Left cardiac atrium (tissue), 4 donors: ENCODE measurements at regions not wholly inside any gene's neighbourhood (a gene's known extent, or its start where the extent isn't known, plus 50 kb on each side); places are given as distances from the start of the nearest gene placed in this dataset.
"Not testable (repeated sequence)": the region's sequence is repeated elsewhere in the genome, so short reads cannot be mapped to it uniquely, and the experiment has no call there.

ENCODE experiments used
- ATAC-seq, 2 donors: fragments of 200-7000 bp; cut with Tn5 transposase; one replicate each; pipeline ENCODE4 v1.9.1; 2020; ENCODE audit warnings: mild to moderate bottlenecking in 2 of 2, moderate library complexity in 2 of 2
- DNase-seq: peaks from one replicate; pipeline ENCODE4 v3.0.0-alpha.2; 2020
- intact Hi-C, 2 donors: fragments of 100-400 bp; cut with DNase I; formaldehyde crosslinking; loops; one replicate each; pipeline versions ENCODE4 v1.14.1 to v1.15.1; 2022 to 2023
- donor health status: DM: no; HTN: yes; CAD: no.
- donor health status: DM: no; HTN: yes; CAD: no; lungs with severe emphysema.
- donor health status: DM: yes; HTN: yes; CAD: no.
- donor health status: Dilated cardiomyopathy.

- intact Hi-C loops = no loop called here
- DNase-seq (no peak), ATAC-seq (no peak)
Observed at GRCh38 chr12:28059220-28059619, 86.7 kb upstream of the PTHLH start.

- DNase-seq (no peak), ATAC-seq (no peak)
- intact Hi-C loops = no loop called here
Observed at GRCh38 chr12:28059668-28060067, 87.1 kb upstream of the PTHLH start.

- ATAC-seq = no peak
- intact Hi-C loops = no loop called here
- DNase-seq = no peak
Observed at GRCh38 chr12:28060871-28061270, 88.3 kb upstream of the PTHLH start.

- ATAC-seq (no peak), DNase-seq (no peak)
- intact Hi-C loops = no loop called here
Observed at GRCh38 chr12:28063355-28063880, 90.9 kb upstream of the PTHLH start.

GRCh38 chr12:28065374-28065773, 92.8 kb upstream of the PTHLH start:
- intact Hi-C loops = no loop called here
- ATAC-seq = no peak
- DNase-seq = no peak

GRCh38 chr12:28065889-28066630, 93.5 kb upstream of the PTHLH start:
- DNase-seq = no peak
- intact Hi-C loops = no loop called here
- ATAC-seq = no peak

GRCh38 chr12:28066879-28067278, 94.3 kb upstream of the PTHLH start:
- ATAC-seq = no peak
- intact Hi-C loops = no loop called here
- DNase-seq = no peak

- intact Hi-C loops = no loop called here
- no peak for DNase-seq
- ATAC-seq = no peak
Observed at GRCh38 chr12:28068467-28068866, 95.9 kb upstream of the PTHLH start.

GRCh38 chr12:28079539-28079938, 107.0 kb upstream of the PTHLH start:
- no peak for ATAC-seq
- intact Hi-C loops = no loop called here
- no peak for DNase-seq

GRCh38 chr12:28082096-28082495, 108.2 kb upstream of the CCDC91 start:
- ATAC-seq = no peak
- DNase-seq = no peak
- intact Hi-C loops = no loop called here

- DNase-seq (no peak), ATAC-seq (no peak)
- intact Hi-C loops = no loop called here
Observed at GRCh38 chr12:28083840-28084678, 106.2 kb upstream of the CCDC91 start.

GRCh38 chr12:28086521-28087155, 103.6 kb upstream of the CCDC91 start:
- intact Hi-C loops = no loop called here

GRCh38 chr12:28088566-28089272, 101.5 kb upstream of the CCDC91 start:
- intact Hi-C loops = no loop called here
- DNase-seq (no peak), ATAC-seq (no peak)

More at GRCh38 chr12:28086521-28087155, 103.6 kb upstream of the CCDC91 start:
- no peak for ATAC-seq
- no peak for DNase-seq

- intact Hi-C loops = no loop called here
- no peak for DNase-seq
- ATAC-seq = peak in 1 of 2 donors; percentile 32
Observed at GRCh38 chr12:28089338-28089737, 100.9 kb upstream of the CCDC91 start.

GRCh38 chr12:28090835-28091234, 99.4 kb upstream of the CCDC91 start:
- intact Hi-C loops = no loop called here
- DNase-seq (no peak), ATAC-seq (no peak)

GRCh38 chr12:28092396-28092795, 97.9 kb upstream of the CCDC91 start:
- DNase-seq (no peak), ATAC-seq (no peak)
- intact Hi-C loops = no loop called here

GRCh38 chr12:28096649-28097048, 93.6 kb upstream of the CCDC91 start:
- no peak for ATAC-seq
- DNase-seq = no peak
- intact Hi-C loops = no loop called here

- intact Hi-C loops = no loop called here
- ATAC-seq (no peak), DNase-seq (no peak)
Observed at GRCh38 chr12:28097221-28097620, 93.0 kb upstream of the CCDC91 start.

GRCh38 chr12:28099245-28099644, 91.0 kb upstream of the CCDC91 start:
- intact Hi-C loops, ATAC-seq, DNase-seq: not testable (repeated sequence)
